ENCODE measurements at regions not wholly inside any gene's neighbourhood (a gene's known extent, or its start where the extent isn't known, plus 50 kb on each side); places are given as distances from the start of the nearest gene placed in this dataset.

GRCh38 chr3:11900824-11901223 is 54.1 kb upstream of the TAMM41 start:
- H3K4me3 ChIP-seq (ENCODE audit: low read depth, low read length, poor library complexity, severe bottlenecking) = no peak overlapping the region
- H3K27me3 ChIP-seq (ENCODE audit: insufficient read depth, low read length) = no peaks in the 10 kb centered on the region; the same call in 1 of the 2 replicates
- H3K9me3 ChIP-seq (ENCODE audit: low read length) = no peaks in the 10 kb centered on the region
- H3K4me1 ChIP-seq (ENCODE audit: insufficient read depth, low read length, severe bottlenecking) = no peaks in the 10 kb centered on the region
- no peak overlapping the region for H3K9ac ChIP-seq (ENCODE audit: low read length)
- H2AFZ ChIP-seq (ENCODE audit: low read length) = no peak overlapping the region
- H4K20me1 ChIP-seq (ENCODE audit: insufficient read depth, low read length) = no peaks in the 10 kb centered on the region
- no peaks in the 10 kb centered on the region for H3F3A ChIP-seq (ENCODE audit: insufficient read depth, low read length)
- H3K4me2 ChIP-seq (ENCODE audit: low read length) = no peak overlapping the region
- H3K36me3 ChIP-seq (ENCODE audit: insufficient read depth, low read length) = no peaks in the 10 kb centered on the region
- H3K9me2 ChIP-seq (ENCODE audit: low read depth, low read length) = no peaks in the 10 kb centered on the region
- no peaks in the 10 kb centered on the region for H3K79me2 ChIP-seq (ENCODE audit: insufficient read depth, low read length)
- H3K27ac ChIP-seq (ENCODE audit: low read depth, low read length, poor library complexity, severe bottlenecking) = no peak overlapping the region
- no peak for TF ChIP-seq CTCF (IDR thresholded peaks at IDR 0.05; ENCODE audit: low read length)
- no peak for TF ChIP-seq EZH2 (IDR thresholded peaks at IDR 0.05; ENCODE audit: borderline replicate concordance, low read length)

GRCh38 chr3:11901286-11901875 is 54.7 kb upstream of the TAMM41 start:
- Histone ChIP-seq H3K9me2 (ENCODE audit: low read depth, low read length) (no peaks in the 10 kb centered on the region), H3K27ac (ENCODE audit: low read depth, low read length, poor library complexity, severe bottlenecking) (no peak overlapping the region), H4K20me1 (ENCODE audit: insufficient read depth, low read length) (no peaks in the 10 kb centered on the region), H3K79me2 (ENCODE audit: insufficient read depth, low read length) (no peaks in the 10 kb centered on the region), H3K4me1 (ENCODE audit: insufficient read depth, low read length, severe bottlenecking) (no peaks in the 10 kb centered on the region), H3K27me3 (ENCODE audit: insufficient read depth, low read length) (no peaks in the 10 kb centered on the region; the same call in 1 of the 2 replicates), H3K36me3 (ENCODE audit: insufficient read depth, low read length) (no peaks in the 10 kb centered on the region), H2AFZ (ENCODE audit: low read length) (no peak overlapping the region), H3F3A (ENCODE audit: insufficient read depth, low read length) (no peaks in the 10 kb centered on the region), H3K9ac (ENCODE audit: low read length) (no peak overlapping the region), H3K4me2 (ENCODE audit: low read length) (no peak overlapping the region), H3K9me3 (ENCODE audit: low read length) (no peaks in the 10 kb centered on the region), H3K4me3 (ENCODE audit: low read depth, low read length, poor library complexity, severe bottlenecking) (no peak overlapping the region)
- TF ChIP-seq EZH2 (IDR thresholded peaks at IDR 0.05; ENCODE audit: borderline replicate concordance, low read length) (no peak), CTCF (IDR thresholded peaks at IDR 0.05; ENCODE audit: low read length) (no peak)

DNA sequence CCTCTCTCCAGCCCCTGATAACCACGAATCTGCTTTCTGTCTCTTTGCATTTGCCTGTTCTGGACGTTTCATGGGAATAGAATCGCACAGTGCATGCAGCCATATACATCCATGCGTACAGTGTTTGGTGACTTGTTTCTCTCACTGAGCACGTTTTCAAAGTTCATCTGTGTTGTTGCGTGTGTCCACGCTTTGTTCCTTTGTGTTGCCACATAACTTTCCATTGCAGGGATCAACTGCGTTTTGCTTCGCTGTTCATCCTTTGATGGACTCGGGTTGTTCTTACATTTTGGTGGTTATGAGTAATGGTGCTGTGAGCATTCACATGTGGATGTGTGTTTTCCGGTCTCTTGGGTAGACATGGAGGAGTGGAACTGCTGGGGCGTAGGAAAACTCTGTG is 56.4 kb upstream of the TAMM41 start:
- Histone ChIP-seq H3K9me3 (ENCODE audit: low read length) (no peaks in the 10 kb centered on the region), H3K9me2 (ENCODE audit: low read depth, low read length) (no peaks in the 10 kb centered on the region), H3K9ac (ENCODE audit: low read length) (no peak overlapping the region), H3K4me2 (ENCODE audit: low read length) (no peak overlapping the region), H2AFZ (ENCODE audit: low read length) (no peak overlapping the region), H4K20me1 (ENCODE audit: insufficient read depth, low read length) (no peaks in the 10 kb centered on the region), H3K4me3 (ENCODE audit: low read depth, low read length, poor library complexity, severe bottlenecking) (no peak overlapping the region), H3K79me2 (ENCODE audit: insufficient read depth, low read length) (no peaks in the 10 kb centered on the region), H3F3A (ENCODE audit: insufficient read depth, low read length) (no peaks in the 10 kb centered on the region), H3K27me3 (ENCODE audit: insufficient read depth, low read length) (no peaks in the 10 kb centered on the region; the same call in 1 of the 2 replicates), H3K4me1 (ENCODE audit: insufficient read depth, low read length, severe bottlenecking) (no peaks in the 10 kb centered on the region), H3K36me3 (ENCODE audit: insufficient read depth, low read length) (no peaks in the 10 kb centered on the region), H3K27ac (ENCODE audit: low read depth, low read length, poor library complexity, severe bottlenecking) (no peak overlapping the region)
- no peak for TF ChIP-seq CTCF (IDR thresholded peaks at IDR 0.05; ENCODE audit: low read length)
- no peak for TF ChIP-seq EZH2 (IDR thresholded peaks at IDR 0.05; ENCODE audit: borderline replicate concordance, low read length)
